Kidney (tissue), 13 donors: ENCODE measurements at regions not wholly inside any gene's neighbourhood (a gene's known extent, or its start where the extent isn't known, plus 50 kb on each side); places are given as distances from the start of the nearest gene placed in this dataset.

Experiments
- DNase-seq, 5 donors: peaks; one replicate each; pipeline ENCODE4 v3.0.0-alpha.2; 2013 to 2020
- FAIRE-seq: peaks from 2 replicates; lab custom pipeline; 2012; peaks lifted over from hg19 to GRCh38; lab: Jason Lieb, UNC
- H3K27ac ChIP-seq, 2 donors: one replicate each; pipeline ENCODE4 v1.7.0; 2013; ENCODE audit warnings: low read depth in 2 of 2, low read length in 2 of 2, inconsistent platforms in 1 of 2
- H3K27me3 ChIP-seq: one replicate; pipeline ENCODE4 v1.7.1; 2013; ENCODE audit warnings: low read length, inconsistent platforms; ENCODE audit not compliant: control insufficient read depth, insufficient read depth
- H3K36me3 ChIP-seq, 3 donors: one replicate each; pipeline versions ENCODE4 v1.7.0 to v1.7.1; 2013; ENCODE audit warnings: low read length in 3 of 3, control low read depth in 1 of 3, inconsistent platforms in 1 of 3; ENCODE audit not compliant: insufficient read depth in 3 of 3, control insufficient read depth in 2 of 3
- H3K4me1 ChIP-seq, 3 donors: one replicate each; pipeline versions ENCODE4 v1.7.0 to v1.7.1; 2013; ENCODE audit warnings: low read length in 3 of 3, inconsistent platforms in 1 of 3, low read depth in 1 of 3; ENCODE audit not compliant: control insufficient read depth in 2 of 3, insufficient read depth in 2 of 3
- H3K4me3 ChIP-seq, 3 donors: one replicate each; pipeline versions ENCODE4 v1.7.0 to v1.8.1; 2013; ENCODE audit warnings: low read length in 3 of 3, control low read depth in 1 of 3, inconsistent platforms in 1 of 3
- H3K9ac ChIP-seq, 3 donors: one replicate each; pipeline versions ENCODE4 v1.7.0 to v1.7.1; 2013; ENCODE audit warnings: low read length in 3 of 3, control low read depth in 1 of 3, inconsistent platforms in 1 of 3
- H3K9me3 ChIP-seq, 3 donors: one replicate each; pipeline versions ENCODE4 v1.7.0 to v1.7.1; 2013; ENCODE audit warnings: low read length in 3 of 3, control low read depth in 1 of 3, inconsistent platforms in 1 of 3; ENCODE audit not compliant: control insufficient read depth in 2 of 3, insufficient read depth in 1 of 3
- intact Hi-C: fragments of 100-400 bp; cut with DNase I; formaldehyde crosslinking; loops from one replicate; pipeline ENCODE4 v1.11.1; 2022
- TF ChIP-seq, protein P1 (sequence below): IDR thresholded peaks from 3 replicates; pipeline ENCODE4 v1.5.1; 2012; ENCODE audit warnings: mild to moderate bottlenecking, moderate library complexity, borderline replicate concordance; ENCODE audit not compliant: insufficient read depth; ENCODE audit errors: extremely low read depth
- donor health status: control.
- donor health status: control.
- donor health status: control.
- donor health status: control.
- donor health status: control.
- donor health status: DM: yes; HTN: yes; CAD: no.
- donor health status: Normal renal cell carcinoma (clear cell type).

DNA sequence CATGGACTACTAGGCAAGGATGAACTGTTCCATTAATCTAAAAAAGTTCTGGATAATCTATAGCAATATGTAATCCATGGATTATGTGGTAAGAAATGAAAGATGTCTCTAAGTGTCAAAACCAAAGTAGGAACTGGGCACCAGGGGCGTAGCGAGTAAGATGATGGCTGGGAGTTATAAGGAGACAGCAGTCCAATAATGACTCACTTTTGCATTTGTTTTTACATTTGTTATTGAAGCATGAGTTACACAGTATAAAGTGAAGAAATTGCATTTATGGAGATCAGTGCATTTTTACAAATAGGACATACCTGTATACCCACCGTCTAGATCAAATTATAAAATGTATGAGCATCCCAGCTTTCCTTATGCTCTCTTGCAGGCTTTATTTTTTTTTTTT is 878.5 kb upstream of the MAP3K7 start:
- FAIRE-seq (no peak), DNase-seq (no peak)
- TF ChIP-seq, protein P1, sequence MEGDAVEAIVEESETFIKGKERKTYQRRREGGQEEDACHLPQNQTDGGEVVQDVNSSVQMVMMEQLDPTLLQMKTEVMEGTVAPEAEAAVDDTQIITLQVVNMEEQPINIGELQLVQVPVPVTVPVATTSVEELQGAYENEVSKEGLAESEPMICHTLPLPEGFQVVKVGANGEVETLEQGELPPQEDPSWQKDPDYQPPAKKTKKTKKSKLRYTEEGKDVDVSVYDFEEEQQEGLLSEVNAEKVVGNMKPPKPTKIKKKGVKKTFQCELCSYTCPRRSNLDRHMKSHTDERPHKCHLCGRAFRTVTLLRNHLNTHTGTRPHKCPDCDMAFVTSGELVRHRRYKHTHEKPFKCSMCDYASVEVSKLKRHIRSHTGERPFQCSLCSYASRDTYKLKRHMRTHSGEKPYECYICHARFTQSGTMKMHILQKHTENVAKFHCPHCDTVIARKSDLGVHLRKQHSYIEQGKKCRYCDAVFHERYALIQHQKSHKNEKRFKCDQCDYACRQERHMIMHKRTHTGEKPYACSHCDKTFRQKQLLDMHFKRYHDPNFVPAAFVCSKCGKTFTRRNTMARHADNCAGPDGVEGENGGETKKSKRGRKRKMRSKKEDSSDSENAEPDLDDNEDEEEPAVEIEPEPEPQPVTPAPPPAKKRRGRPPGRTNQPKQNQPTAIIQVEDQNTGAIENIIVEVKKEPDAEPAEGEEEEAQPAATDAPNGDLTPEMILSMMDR = no peak
- intact Hi-C loops = no loop called here
- H3K27ac ChIP-seq = no peak overlapping the region
- H3K36me3 ChIP-seq = no peaks in the 10 kb centered on the region
- H3K4me3 ChIP-seq = no peak overlapping the region
- H3K27me3 ChIP-seq = no peaks in the 10 kb centered on the region
- H3K9me3 ChIP-seq = no peaks in the 10 kb centered on the region
- no peaks in the 10 kb centered on the region for H3K4me1 ChIP-seq
- no peak overlapping the region for H3K9ac ChIP-seq

DNA sequence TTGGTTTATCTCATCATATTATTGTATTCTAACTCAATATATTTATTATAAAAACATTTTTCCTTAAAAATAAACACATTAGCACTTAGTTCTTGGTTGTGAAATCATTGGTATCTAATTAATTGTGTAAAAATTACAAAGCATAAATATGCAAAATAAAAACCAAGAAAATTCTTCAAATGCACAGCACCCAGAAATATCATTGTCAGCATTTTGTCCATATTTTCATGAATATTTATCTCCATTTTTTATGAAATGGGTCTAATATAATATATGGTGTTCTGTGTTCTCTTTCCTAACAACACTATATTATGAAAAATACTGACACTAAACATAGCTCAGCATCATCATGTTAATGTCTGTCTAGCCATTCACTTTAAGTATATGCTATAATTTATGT is 877.8 kb upstream of the MAP3K7 start:
- intact Hi-C loops = no loop called here
- Histone ChIP-seq H3K27ac (no peak overlapping the region), H3K9ac (no peak overlapping the region), H3K4me3 (peak overlapping the region in 1 of 3 donors; percentile 20), H3K9me3 (no peaks in the 10 kb centered on the region), H3K27me3 (no peaks in the 10 kb centered on the region), H3K36me3 (no peaks in the 10 kb centered on the region), H3K4me1 (no peaks in the 10 kb centered on the region)
- no peak for FAIRE-seq
- TF ChIP-seq, protein P1 = no peak
- peak in 1 of 5 donors; percentile 26 for DNase-seq

DNA sequence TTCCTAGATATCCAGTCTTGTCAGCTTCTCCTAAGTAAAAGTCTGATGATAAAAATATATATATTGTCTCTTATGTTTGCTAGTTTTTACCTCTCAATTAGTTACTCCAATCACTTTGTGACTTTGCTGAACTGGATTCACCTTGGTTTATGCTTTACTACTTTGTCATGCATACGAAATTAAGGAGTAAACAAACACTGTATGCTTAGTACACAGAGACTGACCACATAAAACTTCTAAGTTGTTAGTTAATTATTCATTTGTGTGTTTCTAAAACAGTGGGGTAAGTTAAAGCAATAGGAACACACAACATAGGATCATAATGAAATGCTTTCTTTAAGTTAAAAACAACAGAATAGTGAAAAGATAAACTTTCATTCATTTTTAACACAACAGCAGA is 877.3 kb upstream of the MAP3K7 start:
- H3K27ac ChIP-seq = no peak overlapping the region
- no peaks in the 10 kb centered on the region for H3K36me3 ChIP-seq
- DNase-seq (no peak), FAIRE-seq (peak; percentile 89)
- H3K4me3 ChIP-seq = peak overlapping the region in 1 of 3 donors; percentile 20
- intact Hi-C loops = no loop called here
- no peaks in the 10 kb centered on the region for H3K27me3 ChIP-seq
- TF ChIP-seq, protein P1 = no peak
- H3K9me3 ChIP-seq = no peaks in the 10 kb centered on the region
- no peak overlapping the region for H3K9ac ChIP-seq
- no peaks in the 10 kb centered on the region for H3K4me1 ChIP-seq

DNA sequence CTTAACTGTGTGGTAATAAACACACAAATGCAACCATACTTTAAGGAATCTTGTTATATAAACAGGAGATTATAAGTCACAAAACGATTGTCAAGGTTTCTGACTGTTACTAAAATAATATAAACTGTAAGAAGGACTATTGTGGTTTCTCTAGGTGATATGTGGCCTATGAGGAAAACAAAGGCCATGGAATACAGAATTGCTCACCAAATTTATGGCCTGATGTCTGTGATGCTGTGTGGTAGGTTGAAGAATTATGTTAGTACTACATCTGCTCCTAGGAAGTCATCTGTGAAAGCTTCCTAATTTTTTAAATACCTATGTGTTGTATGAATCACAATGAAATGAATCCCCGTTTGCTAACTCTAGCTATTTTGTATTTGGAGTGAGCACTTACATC is 875.4 kb upstream of the MAP3K7 start:
- FAIRE-seq = no peak
- no peaks in the 10 kb centered on the region for H3K4me1 ChIP-seq

More for the DNA sequence above, 875.4 kb upstream of the MAP3K7 start:
- no peak for DNase-seq
- intact Hi-C loops = no loop called here
- Histone ChIP-seq H3K9ac (no peak overlapping the region), H3K27me3 (no peaks in the 10 kb centered on the region), H3K27ac (no peak overlapping the region), H3K9me3 (no peaks in the 10 kb centered on the region), H3K36me3 (no peaks in the 10 kb centered on the region), H3K4me3 (no peak overlapping the region)
- TF ChIP-seq, protein P1 = no peak
